SK-N-SH (cell line): ENCODE measurements at regions not wholly inside any gene's neighbourhood (a gene's known extent, or its start where the extent isn't known, plus 50 kb on each side); places are given as distances from the start of the nearest gene placed in this dataset.

Source experiments
- CTCF ChIA-PET: fragments of 300-600, 350-600 bp; formaldehyde crosslinking; extraction: SDS; loops from one replicate; lab custom pipeline; 2021; lab: Yijun Ruan, JAX
- POLR2A ChIA-PET: fragments of 350-600 bp; sonication (Branson Sonifier 250); formaldehyde crosslinking; extraction: SDS; loops from one replicate; lab custom pipeline; 2020; ENCODE audit warnings: antibody characterized with exemption, inconsistent platforms; lab: Yijun Ruan, JAX
- DNase-seq: peaks from one replicate; pipeline ENCODE4 v3.0.0; 2012
- H2AFZ ChIP-seq: fragments of 200-600 bp; sonication (generic); 2 replicates; pipeline ENCODE4 v1.8.1; 2016; ENCODE audit warnings: antibody characterized with exemption, mild to moderate bottlenecking, low read depth
- H3F3A ChIP-seq: fragments of 200-600 bp; sonication (generic); replicated peaks from 2 replicates; pipeline ENCODE3; 2016; ENCODE audit warnings: antibody characterized with exemption, mild to moderate bottlenecking; ENCODE audit not compliant: insufficient read depth
- H3K27ac ChIP-seq, 2 experiments: fragments of 200-500 bp in 1 of 2; fragments of 200-600 bp in 1 of 2; sonication (Bioruptor generic) in 1 of 2; sonication (generic), shearing (Covaris generic) in 1 of 2; 2 replicates each; pipeline versions ENCODE4 v1.5.1 to v1.6.1; 2014 to 2016; ENCODE audit warnings: low read depth in 2 of 2, inconsistent platforms in 1 of 2, low read length in 1 of 2, mild to moderate bottlenecking in 1 of 2, mixed read lengths in 1 of 2
- H3K27me3 ChIP-seq: fragments of 200-600 bp; sonication (generic), shearing (Covaris generic); 2 replicates; pipeline ENCODE4 v1.6.1; 2016; ENCODE audit warnings: mixed run types; ENCODE audit not compliant: insufficient read depth
- H3K36me3 ChIP-seq, 2 experiments: fragments of 200-500 bp in 1 of 2; fragments of 200-600 bp in 1 of 2; sonication (Bioruptor generic) in 1 of 2; sonication (generic) in 1 of 2; replicated peaks in 1 of 2; 2 replicates each; pipeline versions ENCODE3 to v1.5.1; 2014 to 2016; ENCODE audit warnings: low read length in 1 of 2, mild to moderate bottlenecking in 1 of 2; ENCODE audit not compliant: insufficient read depth in 2 of 2, control insufficient read depth in 1 of 2
- H3K4me1 ChIP-seq, 2 experiments: fragments of 200-500 bp in 1 of 2; fragments of 200-600 bp in 1 of 2; sonication (Bioruptor generic) in 1 of 2; sonication (generic), shearing (Covaris generic) in 1 of 2; 2 replicates each; pipeline versions ENCODE4 v1.5.1 to v1.6.1; 2014 to 2016; ENCODE audit warnings: low read depth in 1 of 2, low read length in 1 of 2, mixed run types in 1 of 2; ENCODE audit not compliant: insufficient read depth in 2 of 2, control insufficient read depth in 1 of 2
- H3K4me2 ChIP-seq: fragments of 200-600 bp; sonication (generic), shearing (Covaris generic); 2 replicates; pipeline ENCODE4 v1.6.1; 2017; ENCODE audit warnings: mixed run types
- H3K4me3 ChIP-seq, 2 experiments: fragments of 200-500 bp in 1 of 2; fragments of 200-600 bp in 1 of 2; sonication (Bioruptor generic) in 1 of 2; sonication (generic), shearing (Covaris generic) in 1 of 2; 2 replicates each; pipeline versions ENCODE4 v1.5.1 to v1.8.1; 2014 to 2016; ENCODE audit warnings: low read depth in 2 of 2, inconsistent platforms in 1 of 2, low read length in 1 of 2, mild to moderate bottlenecking in 1 of 2, mixed read lengths in 1 of 2, moderate library complexity in 1 of 2
- H3K79me2 ChIP-seq: fragments of 200-600 bp; sonication (generic); 2 replicates; pipeline ENCODE4 v1.8.1; 2017; ENCODE audit warnings: mild to moderate bottlenecking; ENCODE audit not compliant: insufficient read depth
- H3K9ac ChIP-seq: fragments of 200-600 bp; sonication (generic); 2 replicates; pipeline ENCODE4 v1.6.1; 2017; ENCODE audit warnings: mixed run types
- H3K9me2 ChIP-seq: fragments of 200-600 bp; sonication (generic); 2 replicates; pipeline ENCODE4 v1.6.1; 2017; ENCODE audit warnings: mixed run types
- H3K9me3 ChIP-seq: fragments of 200-600 bp; sonication (generic); 2 replicates; pipeline ENCODE4 v1.6.1; 2017; ENCODE audit warnings: mixed run types, mild to moderate bottlenecking, moderate library complexity
- H4K20me1 ChIP-seq: fragments of 200-600 bp; sonication (generic); 2 replicates; pipeline ENCODE4 v1.6.1; 2017; ENCODE audit warnings: mild to moderate bottlenecking, mixed run types; ENCODE audit not compliant: insufficient read depth
- CHD2 ChIP-seq: fragments of 150-350 bp; IDR thresholded peaks from 2 replicates; pipeline ENCODE4 v1.6.1; 2018; ENCODE audit warnings: low read length; ENCODE audit not compliant: partially characterized antibody
- EZH2phosphoT487 ChIP-seq: fragments of 200-600 bp; sonication (generic); IDR thresholded peaks from 2 replicates; pipeline ENCODE4 v1.6.1; 2017; ENCODE audit warnings: low read depth, mixed run types, mild to moderate bottlenecking, antibody characterized with exemption, moderate library complexity, borderline replicate concordance
- FOXJ3 ChIP-seq: sonication (generic); formaldehyde crosslinking; IDR thresholded peaks from 2 replicates; pipeline ENCODE4 v1.5.1; 2020; ENCODE audit warnings: mild to moderate bottlenecking, missing genetic modification reagents
- FOXM1 ChIP-seq: IDR thresholded peaks from 2 replicates; pipeline ENCODE4 v1.4.0; 2012; ENCODE audit warnings: low read depth, mild to moderate bottlenecking
- GATA2 ChIP-seq: sonication (generic); formaldehyde crosslinking; IDR thresholded peaks from 2 replicates; pipeline ENCODE4 v1.5.0; 2020; ENCODE audit warnings: mild to moderate bottlenecking, missing genetic modification reagents
- JUND ChIP-seq: IDR thresholded peaks from 2 replicates; pipeline ENCODE4 v1.4.0; 2012
- MEF2A ChIP-seq: IDR thresholded peaks from 2 replicates; pipeline ENCODE4 v1.4.0; 2012; ENCODE audit warnings: low read depth, borderline replicate concordance
- MXI1 ChIP-seq: IDR thresholded peaks from 2 replicates; pipeline ENCODE4 v1.6.1; 2012; ENCODE audit warnings: mild to moderate bottlenecking, low read depth, low read length, improper control_type of control experiment
- RAD21 ChIP-seq: IDR thresholded peaks from 2 replicates; pipeline ENCODE4 v1.6.1; 2012; ENCODE audit warnings: mild to moderate bottlenecking, low read length
- RCOR1 ChIP-seq: fragments of 150-350 bp; IDR thresholded peaks from 2 replicates; pipeline ENCODE4 v1.6.1; 2017; ENCODE audit warnings: antibody characterized with exemption, low read length
- RXRA ChIP-seq: IDR thresholded peaks from 2 replicates; pipeline ENCODE4 v1.4.0; 2012; ENCODE audit warnings: low read depth, mild to moderate bottlenecking, borderline replicate concordance
- TCF12 ChIP-seq: IDR thresholded peaks from 2 replicates; pipeline ENCODE4 v1.4.0; 2012
- WGBS: methylation state at CpG from one replicate; pipeline ENCODE4 v1.1.6; 2017; ENCODE audit warnings: low lambda C conversion rate; 5-methylcytosine and 5-hydroxymethylcytosine counted together
- TF ChIP-seq, protein P1 (sequence below): IDR thresholded peaks from 2 replicates; pipeline ENCODE4 v1.4.0; 2012; ENCODE audit warnings: low read depth, borderline replicate concordance
- TF ChIP-seq, protein P2 (sequence below): fragments of 150-350 bp; IDR thresholded peaks from 2 replicates; pipeline ENCODE4 v1.6.1; 2016; ENCODE audit warnings: mild to moderate bottlenecking, low read depth, low read length
- TF ChIP-seq, protein P3 (sequence below): IDR thresholded peaks from 2 replicates; pipeline ENCODE4 v1.4.0; 2012; ENCODE audit warnings: low read depth, borderline replicate concordance

DNA sequence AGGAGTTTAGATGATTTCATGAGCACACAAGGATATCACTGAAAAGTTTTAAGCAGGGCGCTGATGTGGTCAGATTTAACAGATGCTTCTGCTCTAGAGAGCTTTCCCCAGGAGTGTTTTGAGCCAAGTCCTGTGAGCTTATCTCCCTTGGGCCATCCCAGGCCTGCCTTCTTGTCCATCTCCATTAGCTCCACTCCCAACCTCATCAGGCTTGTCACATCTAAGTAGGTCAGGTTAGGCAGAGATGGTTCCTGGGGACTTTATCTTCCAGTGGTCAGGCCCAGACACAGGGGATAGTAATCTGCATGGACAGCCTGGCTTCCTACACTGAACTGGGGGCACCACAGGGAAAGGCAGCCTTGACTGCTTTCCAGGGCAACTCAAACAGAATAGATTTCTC, 145.4 kb upstream of the SRRM4 start:
- TF ChIP-seq RXRA (no peak), FOXM1 (no peak), MEF2A (no peak), TCF12 (no peak), CHD2 (no peak), RCOR1 (no peak), FOXJ3 (CRISPR knock-in tag) (no peak), GATA2 (no peak), JUND (no peak), EZH2phosphoT487 (no peak)
- TF ChIP-seq, protein P1, sequence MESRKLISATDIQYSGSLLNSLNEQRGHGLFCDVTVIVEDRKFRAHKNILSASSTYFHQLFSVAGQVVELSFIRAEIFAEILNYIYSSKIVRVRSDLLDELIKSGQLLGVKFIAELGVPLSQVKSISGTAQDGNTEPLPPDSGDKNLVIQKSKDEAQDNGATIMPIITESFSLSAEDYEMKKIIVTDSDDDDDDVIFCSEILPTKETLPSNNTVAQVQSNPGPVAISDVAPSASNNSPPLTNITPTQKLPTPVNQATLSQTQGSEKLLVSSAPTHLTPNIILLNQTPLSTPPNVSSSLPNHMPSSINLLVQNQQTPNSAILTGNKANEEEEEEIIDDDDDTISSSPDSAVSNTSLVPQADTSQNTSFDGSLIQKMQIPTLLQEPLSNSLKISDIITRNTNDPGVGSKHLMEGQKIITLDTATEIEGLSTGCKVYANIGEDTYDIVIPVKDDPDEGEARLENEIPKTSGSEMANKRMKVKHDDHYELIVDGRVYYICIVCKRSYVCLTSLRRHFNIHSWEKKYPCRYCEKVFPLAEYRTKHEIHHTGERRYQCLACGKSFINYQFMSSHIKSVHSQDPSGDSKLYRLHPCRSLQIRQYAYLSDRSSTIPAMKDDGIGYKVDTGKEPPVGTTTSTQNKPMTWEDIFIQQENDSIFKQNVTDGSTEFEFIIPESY = no peak
- TF ChIP-seq, protein P2, sequence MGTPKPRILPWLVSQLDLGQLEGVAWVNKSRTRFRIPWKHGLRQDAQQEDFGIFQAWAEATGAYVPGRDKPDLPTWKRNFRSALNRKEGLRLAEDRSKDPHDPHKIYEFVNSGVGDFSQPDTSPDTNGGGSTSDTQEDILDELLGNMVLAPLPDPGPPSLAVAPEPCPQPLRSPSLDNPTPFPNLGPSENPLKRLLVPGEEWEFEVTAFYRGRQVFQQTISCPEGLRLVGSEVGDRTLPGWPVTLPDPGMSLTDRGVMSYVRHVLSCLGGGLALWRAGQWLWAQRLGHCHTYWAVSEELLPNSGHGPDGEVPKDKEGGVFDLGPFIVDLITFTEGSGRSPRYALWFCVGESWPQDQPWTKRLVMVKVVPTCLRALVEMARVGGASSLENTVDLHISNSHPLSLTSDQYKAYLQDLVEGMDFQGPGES = no peak
- TF ChIP-seq, protein P3, sequence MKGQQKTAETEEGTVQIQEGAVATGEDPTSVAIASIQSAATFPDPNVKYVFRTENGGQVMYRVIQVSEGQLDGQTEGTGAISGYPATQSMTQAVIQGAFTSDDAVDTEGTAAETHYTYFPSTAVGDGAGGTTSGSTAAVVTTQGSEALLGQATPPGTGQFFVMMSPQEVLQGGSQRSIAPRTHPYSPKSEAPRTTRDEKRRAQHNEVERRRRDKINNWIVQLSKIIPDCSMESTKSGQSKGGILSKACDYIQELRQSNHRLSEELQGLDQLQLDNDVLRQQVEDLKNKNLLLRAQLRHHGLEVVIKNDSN = no peak
- no peaks in the 10 kb centered on the region for H3F3A ChIP-seq
- H3K36me3 ChIP-seq = no peaks in the 10 kb centered on the region
- 0% methylated on average over 1 of the region's 1 CpG for WGBS
- DNase-seq = no peak
- no peak overlapping the region for H2AFZ ChIP-seq
- ChIA-PET CTCF (interaction anchor here (1.3 kb wide), 1 partner anchor 18 kb away, joined by 3 read pairs; no protein-coding TSS in a partner anchor), POLR2A (no interaction called here)
- no peak overlapping the region for H3K27ac ChIP-seq
- H4K20me1 ChIP-seq = no peaks in the 10 kb centered on the region
- H3K4me3 ChIP-seq = no peak overlapping the region
- no peak overlapping the region for H3K4me2 ChIP-seq
- H3K27me3 ChIP-seq = no peaks in the 10 kb centered on the region
- H3K4me1 ChIP-seq = no peaks in the 10 kb centered on the region
- no peaks in the 10 kb centered on the region for H3K9me2 ChIP-seq
- H3K79me2 ChIP-seq = no peaks in the 10 kb centered on the region
- no peaks in the 10 kb centered on the region for H3K9me3 ChIP-seq
- no peak overlapping the region for H3K9ac ChIP-seq

GRCh38 chr12:118840399-118840798, 140.9 kb upstream of the SRRM4 start:
- H4K20me1 ChIP-seq = no peaks in the 10 kb centered on the region
- no peaks in the 10 kb centered on the region for H3K9me3 ChIP-seq
- no peak overlapping the region for H3K27ac ChIP-seq
- CTCF ChIA-PET = interaction anchor here (1.0 to 6.4 kb wide), 5 partner anchors 13 to 448 kb away, joined by 3 to 29 read pairs (median 4); no protein-coding TSS in a partner anchor
- no peak overlapping the region for H2AFZ ChIP-seq
- no peaks in the 10 kb centered on the region; a peak in 1 of 4 replicates for H3K4me1 ChIP-seq
- no peaks in the 10 kb centered on the region for H3K27me3 ChIP-seq
- no peaks in the 10 kb centered on the region for H3K9me2 ChIP-seq
- no peak overlapping the region for H3K4me2 ChIP-seq
- TF ChIP-seq TCF12 = no peak
- TF ChIP-seq MXI1 = no peak
- TF ChIP-seq, protein P2 = no peak
- peak; percentile 66 for TF ChIP-seq RAD21
- H3K4me3 ChIP-seq = no peak overlapping the region
- H3K9ac ChIP-seq = no peak overlapping the region
- no peaks in the 10 kb centered on the region for H3F3A ChIP-seq
- H3K36me3 ChIP-seq = no peaks in the 10 kb centered on the region
- H3K79me2 ChIP-seq = no peaks in the 10 kb centered on the region
- peak; percentile 30 for DNase-seq
- POLR2A ChIA-PET = no interaction called here
